Liver (tissue), 8 donors: ENCODE measurements at regions not wholly inside any gene's neighbourhood (a gene's known extent, or its start where the extent isn't known, plus 50 kb on each side); places are given as distances from the start of the nearest gene placed in this dataset.

Experiments used
- DNase-seq: peaks from one replicate; pipeline ENCODE4 v3.0.0-alpha.2; 2017; ENCODE audit warnings: low spot score
- H3K27ac ChIP-seq, 2 donors: one replicate each; pipeline ENCODE4 v1.7.0; 2013; ENCODE audit warnings: inconsistent platforms in 2 of 2, low read length in 2 of 2, control low read depth in 1 of 2, low read depth in 1 of 2, mild to moderate bottlenecking in 1 of 2
- H3K27me3 ChIP-seq, 4 donors: one replicate each; pipeline versions ENCODE4 v1.6.1 to v1.7.0; 2013; ENCODE audit warnings: low read length in 3 of 4, inconsistent platforms in 1 of 4, mild to moderate bottlenecking in 1 of 4, moderate library complexity in 1 of 4; ENCODE audit not compliant: control insufficient read depth in 4 of 4, insufficient read depth in 4 of 4
- H3K36me3 ChIP-seq, 4 donors: one replicate each; pipeline versions ENCODE4 v1.6.1 to v1.7.0; 2013; ENCODE audit warnings: low read length in 3 of 4, mild to moderate bottlenecking in 3 of 4, low read depth in 1 of 4, moderate library complexity in 1 of 4; ENCODE audit not compliant: control insufficient read depth in 4 of 4, insufficient read depth in 3 of 4
- H3K4me1 ChIP-seq, 4 donors: one replicate each; pipeline versions ENCODE4 v1.6.1 to v1.7.0; 2013; ENCODE audit warnings: low read length in 3 of 4, mild to moderate bottlenecking in 3 of 4, moderate library complexity in 1 of 4; ENCODE audit not compliant: control insufficient read depth in 4 of 4, insufficient read depth in 4 of 4
- H3K4me3 ChIP-seq, 3 donors: one replicate each; pipeline versions ENCODE4 v1.6.1 to v1.7.0; 2013; ENCODE audit warnings: low read length in 3 of 3, control low read depth in 1 of 3, low read depth in 1 of 3, mild to moderate bottlenecking in 1 of 3
- H3K9ac ChIP-seq, 2 donors: one replicate each; pipeline ENCODE4 v1.7.0; 2013; ENCODE audit warnings: low read length in 2 of 2, mild to moderate bottlenecking in 2 of 2, moderate library complexity in 2 of 2, control low read depth in 1 of 2, low read depth in 1 of 2
- H3K9me3 ChIP-seq, 4 donors: one replicate each; pipeline versions ENCODE4 v1.6.1 to v1.7.0; 2013; ENCODE audit warnings: low read length in 3 of 4; ENCODE audit not compliant: control insufficient read depth in 4 of 4
- EGR1 ChIP-seq, 2 donors: IDR thresholded peaks; 2 replicates each; pipeline ENCODE4 v1.6.1; 2016 to 2018; ENCODE audit warnings: antibody characterized with exemption in 2 of 2, low read depth in 2 of 2
- FOXA1 ChIP-seq: IDR thresholded peaks from 2 replicates; pipeline ENCODE4 v1.6.1; 2016; ENCODE audit warnings: antibody characterized with exemption
- HNF4A ChIP-seq, 2 donors: conservative IDR thresholded peaks; 2 replicates each; pipeline ENCODE4 v1.6.1; 2016; ENCODE audit warnings: antibody characterized with exemption in 2 of 2, mild to moderate bottlenecking in 2 of 2
- NR2F2 ChIP-seq: IDR thresholded peaks from 2 replicates; pipeline ENCODE4 v1.6.1; 2016; ENCODE audit warnings: antibody characterized with exemption
- RAD21 ChIP-seq, 2 donors: IDR thresholded peaks; 2 replicates each; pipeline ENCODE4 v1.6.1; 2016; ENCODE audit warnings: antibody characterized with exemption in 2 of 2, mild to moderate bottlenecking in 2 of 2
- SP1 ChIP-seq: IDR thresholded peaks from 2 replicates; pipeline ENCODE4 v1.6.1; 2018; ENCODE audit warnings: antibody characterized with exemption, mild to moderate bottlenecking
- TAF1 ChIP-seq: conservative IDR thresholded peaks from 2 replicates; pipeline ENCODE4 v1.6.1; 2016; ENCODE audit warnings: antibody characterized with exemption, mild to moderate bottlenecking
- YY1 ChIP-seq: IDR thresholded peaks from 2 replicates; pipeline ENCODE4 v1.6.1; 2016; ENCODE audit warnings: antibody characterized with exemption, mild to moderate bottlenecking
- WGBS: extraction: QIAGEN DNeasy Blood & Tissue Kit; methylation state at CpG from one replicate; pipeline ENCODE4 v1.1.7; 2013; 5-methylcytosine and 5-hydroxymethylcytosine counted together
- TF ChIP-seq, protein P1 (sequence below): IDR thresholded peaks from 2 replicates; pipeline ENCODE4 v1.6.1; 2016; ENCODE audit warnings: antibody characterized with exemption
- TF ChIP-seq, protein P2 (sequence below): fragments of 150-350 bp; IDR thresholded peaks from 2 replicates; pipeline ENCODE4 v1.5.1; 2017; ENCODE audit warnings: improper control_type of control experiment, low read depth, low read length; ENCODE audit not compliant: missing input control
- TF ChIP-seq, protein P3 (sequence below): IDR thresholded peaks from 2 replicates; pipeline ENCODE4 v1.6.1; 2016; ENCODE audit warnings: antibody characterized with exemption
- donor health status: healthy.
- donor health status: healthy.
- donor health status: healthy.
- donor health status: healthy.
- donor health status: healthy.

DNA sequence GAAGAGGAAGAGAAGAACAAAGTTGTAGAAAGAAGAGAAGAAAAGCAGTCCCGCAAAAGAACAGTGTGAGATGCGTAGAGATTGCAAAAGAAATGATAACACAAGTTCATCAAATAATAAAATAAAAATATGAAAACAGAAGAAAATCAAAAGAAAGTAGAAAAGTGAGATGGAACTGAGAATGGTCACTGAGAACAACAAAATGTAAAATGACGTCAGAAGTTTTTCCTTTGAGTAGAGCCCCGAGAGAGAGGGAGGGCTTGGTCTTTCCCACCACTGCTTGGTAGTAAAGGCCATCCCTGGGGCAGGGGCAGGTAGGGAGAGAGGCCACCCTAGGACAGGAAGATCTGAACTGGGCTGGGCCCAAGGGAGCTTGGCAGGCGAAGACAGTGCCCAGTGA lies 533.7 kb downstream of the QKI start:
- H3K4me1 ChIP-seq = peaks cover 0 to 4% (median 1%) of the 10 kb centered on the region in 4 donors
- 86% methylated on average over 5 of the region's 5 CpGs for WGBS
- H3K27ac ChIP-seq = no peak overlapping the region
- no peaks in the 10 kb centered on the region for H3K36me3 ChIP-seq
- peak; percentile 10 for DNase-seq
- H3K9ac ChIP-seq = no peak overlapping the region
- no peak for TF ChIP-seq SP1
- TF ChIP-seq YY1 = no peak
- TF ChIP-seq NR2F2 = no peak
- no peak for TF ChIP-seq FOXA1
- TF ChIP-seq HNF4A (conservative IDR thresholded peaks at IDR 0.05) = no peak
- TF ChIP-seq, protein P1, sequence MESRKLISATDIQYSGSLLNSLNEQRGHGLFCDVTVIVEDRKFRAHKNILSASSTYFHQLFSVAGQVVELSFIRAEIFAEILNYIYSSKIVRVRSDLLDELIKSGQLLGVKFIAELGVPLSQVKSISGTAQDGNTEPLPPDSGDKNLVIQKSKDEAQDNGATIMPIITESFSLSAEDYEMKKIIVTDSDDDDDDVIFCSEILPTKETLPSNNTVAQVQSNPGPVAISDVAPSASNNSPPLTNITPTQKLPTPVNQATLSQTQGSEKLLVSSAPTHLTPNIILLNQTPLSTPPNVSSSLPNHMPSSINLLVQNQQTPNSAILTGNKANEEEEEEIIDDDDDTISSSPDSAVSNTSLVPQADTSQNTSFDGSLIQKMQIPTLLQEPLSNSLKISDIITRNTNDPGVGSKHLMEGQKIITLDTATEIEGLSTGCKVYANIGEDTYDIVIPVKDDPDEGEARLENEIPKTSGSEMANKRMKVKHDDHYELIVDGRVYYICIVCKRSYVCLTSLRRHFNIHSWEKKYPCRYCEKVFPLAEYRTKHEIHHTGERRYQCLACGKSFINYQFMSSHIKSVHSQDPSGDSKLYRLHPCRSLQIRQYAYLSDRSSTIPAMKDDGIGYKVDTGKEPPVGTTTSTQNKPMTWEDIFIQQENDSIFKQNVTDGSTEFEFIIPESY = no peak
- TF ChIP-seq, protein P2, sequence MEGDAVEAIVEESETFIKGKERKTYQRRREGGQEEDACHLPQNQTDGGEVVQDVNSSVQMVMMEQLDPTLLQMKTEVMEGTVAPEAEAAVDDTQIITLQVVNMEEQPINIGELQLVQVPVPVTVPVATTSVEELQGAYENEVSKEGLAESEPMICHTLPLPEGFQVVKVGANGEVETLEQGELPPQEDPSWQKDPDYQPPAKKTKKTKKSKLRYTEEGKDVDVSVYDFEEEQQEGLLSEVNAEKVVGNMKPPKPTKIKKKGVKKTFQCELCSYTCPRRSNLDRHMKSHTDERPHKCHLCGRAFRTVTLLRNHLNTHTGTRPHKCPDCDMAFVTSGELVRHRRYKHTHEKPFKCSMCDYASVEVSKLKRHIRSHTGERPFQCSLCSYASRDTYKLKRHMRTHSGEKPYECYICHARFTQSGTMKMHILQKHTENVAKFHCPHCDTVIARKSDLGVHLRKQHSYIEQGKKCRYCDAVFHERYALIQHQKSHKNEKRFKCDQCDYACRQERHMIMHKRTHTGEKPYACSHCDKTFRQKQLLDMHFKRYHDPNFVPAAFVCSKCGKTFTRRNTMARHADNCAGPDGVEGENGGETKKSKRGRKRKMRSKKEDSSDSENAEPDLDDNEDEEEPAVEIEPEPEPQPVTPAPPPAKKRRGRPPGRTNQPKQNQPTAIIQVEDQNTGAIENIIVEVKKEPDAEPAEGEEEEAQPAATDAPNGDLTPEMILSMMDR = no peak
- TF ChIP-seq TAF1 = no peak
- no peak for TF ChIP-seq RAD21 (IDR thresholded peaks at IDR 0.05)
- no peaks in the 10 kb centered on the region for H3K9me3 ChIP-seq
- no peak overlapping the region for H3K4me3 ChIP-seq
- no peaks in the 10 kb centered on the region for H3K27me3 ChIP-seq

DNA sequence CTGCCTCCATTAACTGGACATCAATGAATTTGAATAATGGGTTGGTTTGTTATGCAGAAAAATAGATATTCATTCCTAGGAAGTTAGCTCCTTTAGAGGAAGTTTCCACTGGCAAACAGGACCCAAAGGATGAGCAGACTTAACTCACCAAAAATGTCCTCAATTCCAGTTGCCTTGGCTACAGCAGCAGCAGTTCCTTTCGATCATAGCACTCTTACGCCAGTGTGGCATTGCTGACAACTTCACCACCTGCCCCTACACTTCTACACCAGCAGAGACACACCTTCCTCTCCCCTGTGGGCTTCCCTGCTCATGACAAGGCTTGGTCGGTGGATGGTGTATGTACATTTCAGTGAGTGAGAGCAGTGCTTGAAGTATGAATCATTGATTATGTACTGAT lies 532.8 kb downstream of the QKI start:
- Histone ChIP-seq H3K4me3 (no peak overlapping the region), H3K9ac (no peak overlapping the region), H3K27ac (no peak overlapping the region), H3K9me3 (no peaks in the 10 kb centered on the region), H3K36me3 (no peaks in the 10 kb centered on the region), H3K4me1 (peaks cover 0 to 6% (median 2%) of the 10 kb centered on the region in 4 donors), H3K27me3 (no peaks in the 10 kb centered on the region)
- TF ChIP-seq, protein P2 = no peak
- no peak for TF ChIP-seq HNF4A (conservative IDR thresholded peaks at IDR 0.05)
- TF ChIP-seq NR2F2 = no peak
- TF ChIP-seq, protein P1 = no peak
- TF ChIP-seq, protein P3, sequence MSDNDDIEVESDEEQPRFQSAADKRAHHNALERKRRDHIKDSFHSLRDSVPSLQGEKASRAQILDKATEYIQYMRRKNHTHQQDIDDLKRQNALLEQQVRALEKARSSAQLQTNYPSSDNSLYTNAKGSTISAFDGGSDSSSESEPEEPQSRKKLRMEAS = no peak
- TF ChIP-seq EGR1 (IDR thresholded peaks at IDR 0.05; ENCODE audit: low read depth in 2 of 2) = no peak
- WGBS = 92% methylated on average over 3 of the region's 3 CpGs
- no peak for DNase-seq
